ENCODE measurements at regions not wholly inside any gene's neighbourhood (a gene's known extent, or its start where the extent isn't known, plus 50 kb on each side); places are given as distances from the start of the nearest gene placed in this dataset.
A peak's percentile ranks its signal among the peaks of the same experiment; 100 is the strongest.

DNA sequence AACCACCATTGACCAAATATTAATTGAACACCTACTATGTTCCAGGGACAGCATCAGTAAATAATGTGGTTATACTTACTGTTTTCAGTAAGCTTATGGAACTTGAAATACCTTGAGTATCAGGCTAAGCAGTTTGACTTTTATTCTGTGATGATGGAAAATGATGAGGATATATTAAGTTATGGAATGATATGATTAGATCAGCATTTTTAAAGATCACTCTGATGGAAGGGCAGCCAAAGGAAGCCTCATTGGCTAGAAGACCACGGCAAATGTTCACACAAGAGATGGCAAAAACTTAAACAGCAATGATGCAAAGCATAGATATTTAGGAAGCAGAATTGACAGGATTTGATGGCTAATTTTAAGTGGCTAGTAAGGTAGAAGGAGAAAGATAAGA lies 266.9 kb upstream of the DPP10 start:
- no peak overlapping the region for H3K27ac ChIP-seq (ENCODE audit: insufficient read depth, low read length)
- no peak overlapping the region for H3K4me2 ChIP-seq (ENCODE audit: extremely low read depth, insufficient read depth, low read length)
- H3K9ac ChIP-seq (ENCODE audit: insufficient read depth, low read length): no peak overlapping the region
- H3K27me3 ChIP-seq (ENCODE audit: control insufficient read depth, insufficient read depth, low read length): no peaks in the 10 kb centered on the region
- no peaks in the 10 kb centered on the region for H3K9me3 ChIP-seq (ENCODE audit: control insufficient read depth, insufficient read depth, low read depth, low read length)
- H3K4me1 ChIP-seq (ENCODE audit: control insufficient read depth, extremely low read depth, insufficient read depth, low read length): no peaks in the 10 kb centered on the region
- TF ChIP-seq EZH2 (IDR thresholded peaks at IDR 0.05; ENCODE audit: low read length, missing control alignments): no peak
- TF ChIP-seq, protein P1, sequence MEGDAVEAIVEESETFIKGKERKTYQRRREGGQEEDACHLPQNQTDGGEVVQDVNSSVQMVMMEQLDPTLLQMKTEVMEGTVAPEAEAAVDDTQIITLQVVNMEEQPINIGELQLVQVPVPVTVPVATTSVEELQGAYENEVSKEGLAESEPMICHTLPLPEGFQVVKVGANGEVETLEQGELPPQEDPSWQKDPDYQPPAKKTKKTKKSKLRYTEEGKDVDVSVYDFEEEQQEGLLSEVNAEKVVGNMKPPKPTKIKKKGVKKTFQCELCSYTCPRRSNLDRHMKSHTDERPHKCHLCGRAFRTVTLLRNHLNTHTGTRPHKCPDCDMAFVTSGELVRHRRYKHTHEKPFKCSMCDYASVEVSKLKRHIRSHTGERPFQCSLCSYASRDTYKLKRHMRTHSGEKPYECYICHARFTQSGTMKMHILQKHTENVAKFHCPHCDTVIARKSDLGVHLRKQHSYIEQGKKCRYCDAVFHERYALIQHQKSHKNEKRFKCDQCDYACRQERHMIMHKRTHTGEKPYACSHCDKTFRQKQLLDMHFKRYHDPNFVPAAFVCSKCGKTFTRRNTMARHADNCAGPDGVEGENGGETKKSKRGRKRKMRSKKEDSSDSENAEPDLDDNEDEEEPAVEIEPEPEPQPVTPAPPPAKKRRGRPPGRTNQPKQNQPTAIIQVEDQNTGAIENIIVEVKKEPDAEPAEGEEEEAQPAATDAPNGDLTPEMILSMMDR (conservative IDR thresholded peaks at IDR 0.05 in 1 of 2, IDR thresholded peaks at IDR 0.05 in 1 of 2; ENCODE audit: low read depth in 1 of 2, low read length in 2 of 2): no peak
- H4K20me1 ChIP-seq (ENCODE audit: control insufficient read depth, extremely low read depth, insufficient read depth, low read length): no peaks in the 10 kb centered on the region
- DNase-seq (ENCODE audit: low read depth in 2 of 2): no peak
- no peak overlapping the region for H2AFZ ChIP-seq (ENCODE audit: low read length)
- H3K79me2 ChIP-seq (ENCODE audit: control insufficient read depth, insufficient read depth, low read length): no peaks in the 10 kb centered on the region
- H3K4me3 ChIP-seq (replicated peaks in 1 of 4; ENCODE audit: control extremely low read depth in 1 of 4, insufficient read depth in 1 of 4, low read depth in 3 of 4, low read length in 4 of 4): no peak overlapping the region
- H3K36me3 ChIP-seq (ENCODE audit: control insufficient read depth, insufficient read depth, low read length): no peaks in the 10 kb centered on the region

DNA sequence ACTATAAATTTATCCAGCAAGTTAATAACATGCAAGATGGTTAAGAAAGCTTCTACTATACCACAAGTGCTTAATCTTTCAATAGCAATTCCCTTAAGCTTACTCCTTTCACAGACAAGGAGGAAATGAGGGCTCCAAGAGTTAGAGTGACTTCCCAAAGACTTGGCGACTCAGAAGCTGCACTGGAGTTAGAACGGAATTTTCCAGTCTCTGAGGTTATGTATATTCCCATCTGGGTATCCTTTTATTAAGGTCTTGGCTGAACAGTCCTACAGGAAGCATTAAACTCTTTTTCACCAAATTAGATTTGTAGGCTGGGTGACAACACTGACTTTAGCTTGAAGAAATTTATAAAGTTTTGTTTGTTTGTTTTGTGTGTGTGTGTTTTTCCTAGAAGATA lies 256.9 kb upstream of the DPP10 start:
- no peak for DNase-seq (ENCODE audit: low read depth in 2 of 2)
- Histone ChIP-seq H3K9ac (ENCODE audit: insufficient read depth, low read length) (no peak overlapping the region), H3K27ac (ENCODE audit: insufficient read depth, low read length) (no peak overlapping the region), H3K36me3 (ENCODE audit: control insufficient read depth, insufficient read depth, low read length) (no peaks in the 10 kb centered on the region), H3K4me1 (ENCODE audit: control insufficient read depth, extremely low read depth, insufficient read depth, low read length) (no peaks in the 10 kb centered on the region), H2AFZ (ENCODE audit: low read length) (no peak overlapping the region), H3K4me2 (ENCODE audit: extremely low read depth, insufficient read depth, low read length) (no peak overlapping the region), H3K27me3 (ENCODE audit: control insufficient read depth, insufficient read depth, low read length) (no peaks in the 10 kb centered on the region), H3K9me3 (ENCODE audit: control insufficient read depth, insufficient read depth, low read depth, low read length) (no peaks in the 10 kb centered on the region), H3K79me2 (ENCODE audit: control insufficient read depth, insufficient read depth, low read length) (no peaks in the 10 kb centered on the region), H3K4me3 (replicated peaks in 1 of 4; ENCODE audit: control extremely low read depth in 1 of 4, insufficient read depth in 1 of 4, low read depth in 3 of 4, low read length in 4 of 4) (no peak overlapping the region), H4K20me1 (ENCODE audit: control insufficient read depth, extremely low read depth, insufficient read depth, low read length) (no peaks in the 10 kb centered on the region)
- TF ChIP-seq, protein P1 (conservative IDR thresholded peaks at IDR 0.05 in 1 of 2, IDR thresholded peaks at IDR 0.05 in 1 of 2; ENCODE audit: low read depth in 1 of 2, low read length in 2 of 2): no peak
- TF ChIP-seq EZH2 (IDR thresholded peaks at IDR 0.05; ENCODE audit: low read length, missing control alignments): no peak

DNA sequence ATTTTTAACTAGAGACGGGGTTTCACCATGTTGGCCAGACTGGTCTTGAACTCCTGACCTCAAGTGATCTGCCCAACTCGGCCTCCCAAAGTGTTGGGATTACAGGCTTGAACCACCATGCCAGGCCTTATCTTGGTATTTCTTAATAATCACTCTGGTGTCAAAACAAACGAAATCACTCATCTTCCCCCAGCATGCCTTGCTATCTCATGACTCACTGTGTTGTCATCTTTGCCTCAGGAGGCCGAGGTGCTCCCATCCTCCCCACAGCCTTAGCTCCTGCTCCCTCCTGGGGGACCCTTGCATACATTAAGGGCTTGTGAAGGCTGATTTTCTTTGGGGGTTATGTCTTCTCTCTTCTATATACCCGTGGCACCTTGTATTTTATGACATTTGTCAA lies 250.1 kb upstream of the DPP10 start:
- Histone ChIP-seq H3K27me3 (ENCODE audit: control insufficient read depth, insufficient read depth, low read length) (no peaks in the 10 kb centered on the region), H3K4me1 (ENCODE audit: control insufficient read depth, extremely low read depth, insufficient read depth, low read length) (no peaks in the 10 kb centered on the region), H3K4me3 (replicated peaks in 1 of 4; ENCODE audit: control extremely low read depth in 1 of 4, insufficient read depth in 1 of 4, low read depth in 3 of 4, low read length in 4 of 4) (no peak overlapping the region), H3K4me2 (ENCODE audit: extremely low read depth, insufficient read depth, low read length) (no peak overlapping the region), H3K9ac (ENCODE audit: insufficient read depth, low read length) (no peak overlapping the region), H3K27ac (ENCODE audit: insufficient read depth, low read length) (no peak overlapping the region), H4K20me1 (ENCODE audit: control insufficient read depth, extremely low read depth, insufficient read depth, low read length) (no peaks in the 10 kb centered on the region), H2AFZ (ENCODE audit: low read length) (no peak overlapping the region), H3K36me3 (ENCODE audit: control insufficient read depth, insufficient read depth, low read length) (no peaks in the 10 kb centered on the region), H3K79me2 (ENCODE audit: control insufficient read depth, insufficient read depth, low read length) (no peaks in the 10 kb centered on the region), H3K9me3 (ENCODE audit: control insufficient read depth, insufficient read depth, low read depth, low read length) (no peaks in the 10 kb centered on the region)
- TF ChIP-seq, protein P1 (conservative IDR thresholded peaks at IDR 0.05 in 1 of 2, IDR thresholded peaks at IDR 0.05 in 1 of 2; ENCODE audit: low read depth in 1 of 2, low read length in 2 of 2): no peak
- no peak for TF ChIP-seq EZH2 (IDR thresholded peaks at IDR 0.05; ENCODE audit: low read length, missing control alignments)
- peak in 1 of 2 donors; percentile 2 for DNase-seq (ENCODE audit: low read depth in 2 of 2)

All from fibroblast of lung (primary cell).